K562 (cell line): ENCODE measurements at regions not wholly inside any gene's neighbourhood (a gene's known extent, or its start where the extent isn't known, plus 50 kb on each side); places are given as distances from the start of the nearest gene placed in this dataset.

Experiments
- ATAC-seq: fragments of 200-7000 bp; cut with Tn5 transposase; 3 replicates; pipeline ENCODE4 v1.9.1; 2020; ENCODE audit warnings: moderate library complexity
- BruUV-seq: library from RNA; stranded (reverse); fragments of 400-500 nt; replicated peaks from 2 replicates; lab custom pipeline; 2021; lab: Mats Ljungman, UMichigan
- CTCF ChIA-PET: fragments of 300-600 bp; formaldehyde crosslinking; extraction: SDS; loops from one replicate; lab custom pipeline; 2021; ENCODE audit warnings: low intra/inter-chr PET ratio; lab: Yijun Ruan, JAX
- POLR2A ChIA-PET: fragments of 300-600, 350-650 bp; sonication (Branson Sonifier 250); formaldehyde crosslinking; extraction: SDS; loops from one replicate; lab custom pipeline; 2021; ENCODE audit warnings: antibody characterized with exemption, inconsistent platforms; lab: Yijun Ruan, JAX
- DNase-seq, 4 experiments: peaks; one replicate each; pipeline versions ENCODE4 v3.0.0 to v3.0.0-alpha.2; 2011 to 2018; ENCODE audit warnings: low spot score in 3 of 4, mixed read lengths in 3 of 4; ENCODE audit errors: extremely low read depth in 1 of 4
- FAIRE-seq: peaks from 2 replicates; lab custom pipeline; 2011; peaks lifted over from hg19 to GRCh38; lab: Jason Lieb, UNC
- H2AFZ ChIP-seq: 2 replicates; pipeline ENCODE4 v1.6.0; 2011; ENCODE audit warnings: low read depth, low read length, control low read depth, inconsistent platforms
- H3K27ac ChIP-seq: fragments of 200-600 bp; 3 replicates; pipeline ENCODE4 v1.8.0; 2011; ENCODE audit warnings: low read depth, mild to moderate bottlenecking, control low read depth, inconsistent platforms, low read length, moderate library complexity, mixed read lengths; ENCODE audit errors: extremely low read depth
- H3K27me3 ChIP-seq, 2 experiments: fragments of 300-600 bp in 1 of 2; 2 replicates in 1 of 2; 3 replicates in 1 of 2; pipeline versions ENCODE4 v1.6.0 to v1.8.0; 2011; ENCODE audit warnings: inconsistent platforms in 2 of 2, low read length in 2 of 2, mild to moderate bottlenecking in 1 of 2, mixed read lengths in 1 of 2, moderate library complexity in 1 of 2; ENCODE audit not compliant: control insufficient read depth in 2 of 2, insufficient read depth in 2 of 2
- H3K36me3 ChIP-seq: fragments of 300-600 bp; 3 replicates; pipeline ENCODE4 v1.8.0; 2011; ENCODE audit warnings: mild to moderate bottlenecking, low read length, inconsistent platforms; ENCODE audit not compliant: control insufficient read depth, insufficient read depth
- H3K4me1 ChIP-seq, 2 experiments: fragments of 200-600 bp in 1 of 2; replicated peaks in 1 of 2; 2 replicates in 1 of 2; 3 replicates in 1 of 2; pipeline versions ENCODE4 v1.5.1 to v1.8.0; 2011; ENCODE audit warnings: inconsistent platforms in 2 of 2, low read length in 2 of 2, mild to moderate bottlenecking in 1 of 2, mixed read lengths in 1 of 2, moderate library complexity in 1 of 2; ENCODE audit not compliant: control insufficient read depth in 2 of 2, insufficient read depth in 2 of 2
- H3K4me2 ChIP-seq: 2 replicates; pipeline ENCODE4 v1.6.1; 2011; ENCODE audit warnings: low read length, control low read depth, inconsistent platforms, mixed read lengths; ENCODE audit not compliant: insufficient read depth
- H3K4me3 ChIP-seq: fragments of 200-600 bp; sonication (generic), shearing (Covaris generic); 2 replicates; pipeline ENCODE4 v1.5.1; 2016; ENCODE audit warnings: control low read depth, inconsistent platforms
- H3K79me2 ChIP-seq: fragments of 200-600 bp; 3 replicates; pipeline ENCODE4 v1.8.0; 2011; ENCODE audit warnings: low read length, inconsistent platforms; ENCODE audit not compliant: control insufficient read depth, insufficient read depth
- H3K9ac ChIP-seq, 2 experiments: 2 replicates each; pipeline versions ENCODE4 v1.6.0 to v1.6.1; 2011; ENCODE audit warnings: low read depth in 2 of 2, low read length in 2 of 2, control low read depth in 1 of 2, inconsistent platforms in 1 of 2, mild to moderate bottlenecking in 1 of 2, mixed read lengths in 1 of 2; ENCODE audit not compliant: insufficient read depth in 1 of 2
- H3K9me1 ChIP-seq: one replicate; pipeline ENCODE4 v1.6.0; 2011; ENCODE audit warnings: inconsistent platforms, mild to moderate bottlenecking, low read length, moderate library complexity; ENCODE audit not compliant: control insufficient read depth, insufficient read depth
- H3K9me3 ChIP-seq: replicated peaks from 2 replicates; pipeline ENCODE4 v1.5.1; 2011; ENCODE audit warnings: low read depth, low read length, inconsistent platforms; ENCODE audit not compliant: control insufficient read depth, insufficient read depth
- H4K20me1 ChIP-seq: replicated peaks from 2 replicates; pipeline ENCODE4 v1.6.1; 2011; ENCODE audit warnings: low read length, inconsistent platforms, mixed read lengths; ENCODE audit not compliant: control insufficient read depth, insufficient read depth
- ATF7 ChIP-seq: fragments of 450-650 bp; IDR thresholded peaks from 2 replicates; pipeline ENCODE4 v1.7.1; 2014; ENCODE audit warnings: mild to moderate bottlenecking, moderate library complexity
- NFYB ChIP-seq: IDR thresholded peaks from 2 replicates; pipeline ENCODE4 v1.6.1; 2011; ENCODE audit warnings: mild to moderate bottlenecking, moderate library complexity; ENCODE audit not compliant: insufficient read length; ENCODE audit errors: extremely low read depth
- PCBP1 ChIP-seq: fragments of 200-400 bp; formaldehyde crosslinking; IDR thresholded peaks from 2 replicates; pipeline ENCODE4 v1.6.1; 2018; ENCODE audit warnings: mild to moderate bottlenecking, low read depth, low read length; ENCODE audit not compliant: poor library complexity, severe bottlenecking
- ZBED1 ChIP-seq: IDR thresholded peaks from 2 replicates; pipeline ENCODE4 v1.6.1; 2014
- ZNF75A ChIP-seq: fragments of 450-650 bp; formaldehyde crosslinking; IDR thresholded peaks from 2 replicates; pipeline ENCODE4 v1.4.0; 2020; ENCODE audit warnings: mild to moderate bottlenecking
- WGBS: fragments of 100-300 bp; shearing (Covaris generic); methylation state at CpG from one replicate; pipeline ENCODE4 v1.1.6; 2016; ENCODE audit warnings: low coverage, mixed read lengths; ENCODE audit not compliant: insufficient coverage; ENCODE audit errors: missing lambda C conversion rate; 5-methylcytosine and 5-hydroxymethylcytosine counted together
- in situ Hi-C: fragments of 300-500 bp; cut with MboI; formaldehyde crosslinking; loops from 4 replicates; pipeline ENCODE4 v1.15.0; 2018; ENCODE audit warnings: inconsistent platforms, mixed read lengths
- intact Hi-C: fragments of 100-400 bp; cut with micrococcal nuclease; formaldehyde crosslinking; loops from 2 replicates; pipeline ENCODE4 v1.14.2; 2022
- TF ChIP-seq, protein P1 (sequence below): sonication (generic); formaldehyde crosslinking; IDR thresholded peaks from 2 replicates; pipeline ENCODE4 v1.8.1; 2023; ENCODE audit warnings: mild to moderate bottlenecking, missing genetic modification reagents
- TF ChIP-seq, protein P2 (sequence below): fragments of 450-650 bp; IDR thresholded peaks from 2 replicates; pipeline ENCODE4 v1.6.1; 2016; ENCODE audit warnings: low read depth
- TF ChIP-seq, protein P3 (sequence below): fragments of 250-450 bp; sonication (Bioruptor Pico); IDR thresholded peaks from 2 replicates; pipeline ENCODE4 v1.5.0; 2021
- TF ChIP-seq, protein P4 (sequence below): fragments of 450-650 bp; IDR thresholded peaks from 2 replicates; pipeline ENCODE4 v1.6.1; 2016; ENCODE audit warnings: antibody characterized with exemption

DNA sequence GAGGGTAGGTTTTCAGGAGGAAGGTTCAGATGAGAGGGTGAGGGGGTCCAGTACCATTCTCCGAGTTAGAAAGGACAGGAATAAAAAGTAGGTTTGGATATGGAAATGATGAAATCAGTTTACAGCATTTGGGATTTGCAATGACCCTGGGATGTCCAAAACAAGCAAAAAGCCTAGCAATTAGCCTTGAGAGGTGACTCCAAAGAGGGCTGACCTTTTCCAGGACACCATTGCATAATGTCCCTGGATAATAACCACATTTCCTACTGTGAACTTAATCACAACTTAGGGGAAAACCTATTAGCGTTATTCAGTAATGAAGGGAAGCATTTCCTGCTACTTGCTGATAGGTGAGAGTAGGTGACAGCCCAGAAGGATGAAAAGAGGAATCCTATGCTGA lies 101.4 kb upstream of the ARHGAP42 start:
- TF ChIP-seq PCBP1 (no peak), ZBED1 (no peak), ZNF75A (CRISPR knock-in tag) (no peak), ATF7 (no peak), NFYB (no peak)
- TF ChIP-seq, protein P1, sequence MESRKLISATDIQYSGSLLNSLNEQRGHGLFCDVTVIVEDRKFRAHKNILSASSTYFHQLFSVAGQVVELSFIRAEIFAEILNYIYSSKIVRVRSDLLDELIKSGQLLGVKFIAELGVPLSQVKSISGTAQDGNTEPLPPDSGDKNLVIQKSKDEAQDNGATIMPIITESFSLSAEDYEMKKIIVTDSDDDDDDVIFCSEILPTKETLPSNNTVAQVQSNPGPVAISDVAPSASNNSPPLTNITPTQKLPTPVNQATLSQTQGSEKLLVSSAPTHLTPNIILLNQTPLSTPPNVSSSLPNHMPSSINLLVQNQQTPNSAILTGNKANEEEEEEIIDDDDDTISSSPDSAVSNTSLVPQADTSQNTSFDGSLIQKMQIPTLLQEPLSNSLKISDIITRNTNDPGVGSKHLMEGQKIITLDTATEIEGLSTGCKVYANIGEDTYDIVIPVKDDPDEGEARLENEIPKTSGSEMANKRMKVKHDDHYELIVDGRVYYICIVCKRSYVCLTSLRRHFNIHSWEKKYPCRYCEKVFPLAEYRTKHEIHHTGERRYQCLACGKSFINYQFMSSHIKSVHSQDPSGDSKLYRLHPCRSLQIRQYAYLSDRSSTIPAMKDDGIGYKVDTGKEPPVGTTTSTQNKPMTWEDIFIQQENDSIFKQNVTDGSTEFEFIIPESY (CRISPR knock-in tag): no peak
- TF ChIP-seq, protein P2, sequence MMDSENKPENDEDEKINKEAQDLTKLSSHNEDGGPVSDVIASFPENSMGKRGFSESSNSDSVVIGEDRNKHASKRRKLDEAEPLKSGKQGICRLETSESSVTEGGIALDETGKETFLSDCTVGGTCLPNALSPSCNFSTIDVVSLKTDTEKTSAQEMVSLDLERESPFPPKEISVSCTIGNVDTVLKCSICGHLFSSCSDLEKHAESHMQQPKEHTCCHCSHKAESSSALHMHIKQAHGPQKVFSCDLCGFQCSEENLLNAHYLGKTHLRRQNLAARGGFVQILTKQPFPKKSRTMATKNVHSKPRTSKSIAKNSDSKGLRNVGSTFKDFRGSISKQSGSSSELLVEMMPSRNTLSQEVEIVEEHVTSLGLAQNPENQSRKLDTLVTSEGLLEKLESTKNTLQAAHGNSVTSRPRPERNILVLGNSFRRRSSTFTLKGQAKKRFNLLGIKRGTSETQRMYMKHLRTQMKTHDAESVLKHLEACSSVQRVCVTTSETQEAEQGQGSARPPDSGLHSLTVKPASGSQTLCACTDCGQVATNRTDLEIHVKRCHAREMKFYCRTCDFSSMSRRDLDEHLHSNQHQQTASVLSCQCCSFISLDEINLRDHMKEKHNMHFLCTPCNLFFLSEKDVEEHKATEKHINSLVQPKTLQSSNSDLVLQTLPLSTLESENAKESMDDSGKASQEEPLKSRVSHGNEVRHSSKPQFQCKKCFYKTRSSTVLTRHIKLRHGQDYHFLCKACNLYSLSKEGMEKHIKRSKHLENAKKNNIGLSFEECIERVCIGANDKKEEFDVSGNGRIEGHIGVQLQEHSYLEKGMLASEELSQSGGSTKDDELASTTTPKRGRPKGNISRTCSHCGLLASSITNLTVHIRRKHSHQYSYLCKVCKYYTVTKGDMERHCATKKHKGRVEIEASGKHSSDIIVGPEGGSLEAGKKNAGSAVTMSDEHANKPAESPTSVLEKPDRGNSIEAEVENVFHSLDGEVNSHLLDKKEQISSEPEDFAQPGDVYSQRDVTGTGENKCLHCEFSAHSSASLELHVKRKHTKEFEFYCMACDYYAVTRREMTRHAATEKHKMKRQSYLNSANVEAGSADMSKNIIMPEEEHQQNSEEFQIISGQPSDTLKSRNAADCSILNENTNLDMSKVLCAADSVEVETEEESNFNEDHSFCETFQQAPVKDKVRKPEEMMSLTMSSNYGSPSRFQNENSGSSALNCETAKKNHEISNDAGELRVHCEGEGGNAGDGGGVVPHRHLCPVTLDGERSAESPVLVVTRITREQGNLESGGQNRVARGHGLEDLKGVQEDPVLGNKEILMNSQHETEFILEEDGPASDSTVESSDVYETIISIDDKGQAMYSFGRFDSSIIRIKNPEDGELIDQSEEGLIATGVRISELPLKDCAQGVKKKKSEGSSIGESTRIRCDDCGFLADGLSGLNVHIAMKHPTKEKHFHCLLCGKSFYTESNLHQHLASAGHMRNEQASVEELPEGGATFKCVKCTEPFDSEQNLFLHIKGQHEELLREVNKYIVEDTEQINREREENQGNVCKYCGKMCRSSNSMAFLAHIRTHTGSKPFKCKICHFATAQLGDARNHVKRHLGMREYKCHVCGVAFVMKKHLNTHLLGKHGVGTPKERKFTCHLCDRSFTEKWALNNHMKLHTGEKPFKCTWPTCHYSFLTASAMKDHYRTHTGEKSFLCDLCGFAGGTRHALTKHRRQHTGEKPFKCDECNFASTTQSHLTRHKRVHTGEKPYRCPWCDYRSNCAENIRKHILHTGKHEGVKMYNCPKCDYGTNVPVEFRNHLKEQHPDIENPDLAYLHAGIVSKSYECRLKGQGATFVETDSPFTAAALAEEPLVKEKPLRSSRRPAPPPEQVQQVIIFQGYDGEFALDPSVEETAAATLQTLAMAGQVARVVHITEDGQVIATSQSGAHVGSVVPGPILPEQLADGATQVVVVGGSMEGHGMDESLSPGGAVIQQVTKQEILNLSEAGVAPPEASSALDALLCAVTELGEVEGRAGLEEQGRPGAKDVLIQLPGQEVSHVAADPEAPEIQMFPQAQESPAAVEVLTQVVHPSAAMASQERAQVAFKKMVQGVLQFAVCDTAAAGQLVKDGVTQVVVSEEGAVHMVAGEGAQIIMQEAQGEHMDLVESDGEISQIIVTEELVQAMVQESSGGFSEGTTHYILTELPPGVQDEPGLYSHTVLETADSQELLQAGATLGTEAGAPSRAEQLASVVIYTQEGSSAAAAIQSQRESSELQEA: no peak
- TF ChIP-seq, protein P3, sequence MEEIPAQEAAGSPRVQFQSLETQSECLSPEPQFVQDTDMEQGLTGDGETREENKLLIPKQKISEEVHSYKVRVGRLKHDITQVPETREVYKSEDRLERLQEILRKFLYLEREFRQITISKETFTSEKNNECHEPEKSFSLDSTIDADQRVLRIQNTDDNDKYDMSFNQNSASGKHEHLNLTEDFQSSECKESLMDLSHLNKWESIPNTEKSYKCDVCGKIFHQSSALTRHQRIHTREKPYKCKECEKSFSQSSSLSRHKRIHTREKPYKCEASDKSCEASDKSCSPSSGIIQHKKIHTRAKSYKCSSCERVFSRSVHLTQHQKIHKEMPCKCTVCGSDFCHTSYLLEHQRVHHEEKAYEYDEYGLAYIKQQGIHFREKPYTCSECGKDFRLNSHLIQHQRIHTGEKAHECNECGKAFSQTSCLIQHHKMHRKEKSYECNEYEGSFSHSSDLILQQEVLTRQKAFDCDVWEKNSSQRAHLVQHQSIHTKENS: no peak
- TF ChIP-seq, protein P4, sequence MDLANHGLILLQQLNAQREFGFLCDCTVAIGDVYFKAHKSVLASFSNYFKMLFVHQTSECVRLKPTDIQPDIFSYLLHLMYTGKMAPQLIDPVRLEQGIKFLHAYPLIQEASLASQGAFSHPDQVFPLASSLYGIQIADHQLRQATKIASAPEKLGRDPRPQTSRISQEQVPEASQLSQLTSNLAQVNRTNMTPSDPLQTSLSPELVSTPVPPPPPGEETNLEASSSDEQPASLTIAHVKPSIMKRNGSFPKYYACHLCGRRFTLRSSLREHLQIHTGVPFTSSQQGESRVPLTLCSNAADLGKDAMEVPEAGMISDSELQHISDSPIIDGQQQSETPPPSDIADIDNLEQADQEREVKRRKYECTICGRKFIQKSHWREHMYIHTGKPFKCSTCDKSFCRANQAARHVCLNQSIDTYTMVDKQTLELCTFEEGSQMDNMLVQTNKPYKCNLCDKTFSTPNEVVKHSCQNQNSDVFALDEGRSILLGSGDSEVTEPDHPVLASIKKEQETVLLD: no peak
- in situ Hi-C loops: no loop called here
- WGBS: 0% methylated on average over 2 of the region's 2 CpGs
- Histone ChIP-seq H3K9me3 (no peaks in the 10 kb centered on the region), H3K4me2 (no peak overlapping the region), H3K4me3 (no peak overlapping the region), H3K79me2 (no peaks in the 10 kb centered on the region), H4K20me1 (no peaks in the 10 kb centered on the region), H3K9ac (no peak overlapping the region), H3K4me1 (no peaks in the 10 kb centered on the region), H3K27ac (no peak overlapping the region), H3K9me1 (no peaks in the 10 kb centered on the region), H3K36me3 (no peaks in the 10 kb centered on the region), H3K27me3 (no peaks in the 10 kb centered on the region), H2AFZ (no peak overlapping the region)
- intact Hi-C loops: no loop called here
- ChIA-PET POLR2A (no interaction called here), CTCF (no interaction called here)
- FAIRE-seq: no peak
- no peak for DNase-seq
- BruUV-seq: no TSS peak
- no peak for ATAC-seq
